SK-N-SH treated with all-trans-retinoic acid at 6 μM for 48 hours (cell line): ENCODE measurements at regions not wholly inside any gene's neighbourhood (a gene's known extent, or its start where the extent isn't known, plus 50 kb on each side); places are given as distances from the start of the nearest gene placed in this dataset.

Experiments used
- ATAC-seq: fragments of 200-7000 bp; cut with Tn5 transposase; 3 replicates; pipeline ENCODE4 v1.9.1; 2020; ENCODE audit warnings: mild to moderate bottlenecking, moderate library complexity
- ARNTL ChIP-seq: fragments of 450-650 bp; formaldehyde crosslinking; IDR thresholded peaks from 2 replicates; pipeline ENCODE4 v1.5.0; 2020; ENCODE audit warnings: low read depth, mild to moderate bottlenecking, moderate library complexity, borderline replicate concordance
- BACH2 ChIP-seq: fragments of 250-450 bp; sonication (Bioruptor Pico); IDR thresholded peaks from 2 replicates; pipeline ENCODE4 v1.9.0; 2021; ENCODE audit warnings: mild to moderate bottlenecking, borderline replicate concordance
- CSDC2 ChIP-seq: fragments of 250-450 bp; sonication (Bioruptor Pico); IDR thresholded peaks from 2 replicates; pipeline ENCODE4 v1.5.0; 2020; ENCODE audit warnings: mild to moderate bottlenecking, moderate library complexity
- ESRRG ChIP-seq: fragments of 250-450 bp; sonication (Bioruptor Pico); IDR thresholded peaks from 2 replicates; pipeline ENCODE4 v1.6.1; 2021; ENCODE audit warnings: mild to moderate bottlenecking
- GLIS3 ChIP-seq: fragments of 250-450 bp; sonication (Bioruptor Pico); IDR thresholded peaks from 2 replicates; pipeline ENCODE4 v1.5.0; 2020; ENCODE audit warnings: mild to moderate bottlenecking, moderate library complexity
- ISL1 ChIP-seq: fragments of 250-450 bp; sonication (Bioruptor Pico); IDR thresholded peaks from 2 replicates; pipeline ENCODE4 v2.1.2; 2022; ENCODE audit warnings: mild to moderate bottlenecking, moderate library complexity
- OSR1 ChIP-seq: fragments of 250-450 bp; sonication (Bioruptor Pico); IDR thresholded peaks from 2 replicates; pipeline ENCODE4 v1.8.0; 2022; ENCODE audit warnings: moderate library complexity, mild to moderate bottlenecking, inconsistent platforms
- RARB ChIP-seq: fragments of 250-450 bp; sonication (Bioruptor Pico); IDR thresholded peaks from 2 replicates; pipeline ENCODE4 v1.8.0; 2021; ENCODE audit warnings: mild to moderate bottlenecking, moderate library complexity
- SNAI2 ChIP-seq: fragments of 250-450 bp; sonication (Bioruptor Pico); IDR thresholded peaks from 2 replicates; pipeline ENCODE4 v1.5.0; 2020; ENCODE audit warnings: mild to moderate bottlenecking, moderate library complexity
- TCF4 ChIP-seq: fragments of 250-450 bp; sonication (Bioruptor Pico); IDR thresholded peaks from 2 replicates; pipeline ENCODE4 v1.8.0; 2021; ENCODE audit warnings: mild to moderate bottlenecking, moderate library complexity, borderline replicate concordance
- TOX ChIP-seq: fragments of 250-450 bp; sonication (Bioruptor Pico); IDR thresholded peaks from 2 replicates; pipeline ENCODE4 v1.8.0; 2021; ENCODE audit warnings: mild to moderate bottlenecking, moderate library complexity, borderline replicate concordance
- ZC3H10 ChIP-seq: fragments of 250-450 bp; sonication (Bioruptor Pico); IDR thresholded peaks from 2 replicates; pipeline ENCODE4 v1.5.1; 2021; ENCODE audit warnings: mild to moderate bottlenecking, moderate library complexity
- ZFP3 ChIP-seq: fragments of 250-450 bp; sonication (Bioruptor Pico); IDR thresholded peaks from 2 replicates; pipeline ENCODE4 v1.5.0; 2020; ENCODE audit warnings: mild to moderate bottlenecking, moderate library complexity
- ZFP30 ChIP-seq: fragments of 450-650 bp; formaldehyde crosslinking; IDR thresholded peaks from 2 replicates; pipeline ENCODE4 v1.5.0; 2022; ENCODE audit warnings: mild to moderate bottlenecking, moderate library complexity
- ZNF565 ChIP-seq: fragments of 450-650 bp; formaldehyde crosslinking; conservative IDR thresholded peaks from 2 replicates; pipeline ENCODE4 v1.5.0; 2020; ENCODE audit warnings: low read depth, mild to moderate bottlenecking, moderate library complexity
- ZNF70 ChIP-seq: fragments of 450-650 bp; formaldehyde crosslinking; IDR thresholded peaks from 2 replicates; pipeline ENCODE4 v1.5.0; 2020; ENCODE audit warnings: mild to moderate bottlenecking, moderate library complexity
- ZNF8 ChIP-seq: fragments of 450-650 bp; formaldehyde crosslinking; IDR thresholded peaks from 2 replicates; pipeline ENCODE4 v1.5.0; 2020; ENCODE audit warnings: mild to moderate bottlenecking, moderate library complexity
- TF ChIP-seq, protein P1 (sequence below): fragments of 250-450 bp; sonication (Bioruptor Pico); IDR thresholded peaks from 2 replicates; pipeline ENCODE4 v1.5.1; 2020; ENCODE audit warnings: low read depth, mild to moderate bottlenecking, moderate library complexity
- TF ChIP-seq, protein P2 (sequence below): fragments of 250-450 bp; sonication (Bioruptor Pico); IDR thresholded peaks from 2 replicates; pipeline ENCODE4 v1.8.0; 2021; ENCODE audit warnings: low read depth, mild to moderate bottlenecking, moderate library complexity, borderline replicate concordance
- TF ChIP-seq, protein P3 (sequence below): fragments of 250-450 bp; sonication (Bioruptor Pico); IDR thresholded peaks from 2 replicates; pipeline ENCODE4 v1.8.0; 2020; ENCODE audit warnings: mild to moderate bottlenecking, moderate library complexity, borderline replicate concordance
- TF ChIP-seq, protein P4 (sequence below): fragments of 250-450 bp; sonication (Bioruptor Pico); IDR thresholded peaks from 2 replicates; pipeline ENCODE4 v1.5.0; 2020; ENCODE audit warnings: mild to moderate bottlenecking, moderate library complexity

DNA sequence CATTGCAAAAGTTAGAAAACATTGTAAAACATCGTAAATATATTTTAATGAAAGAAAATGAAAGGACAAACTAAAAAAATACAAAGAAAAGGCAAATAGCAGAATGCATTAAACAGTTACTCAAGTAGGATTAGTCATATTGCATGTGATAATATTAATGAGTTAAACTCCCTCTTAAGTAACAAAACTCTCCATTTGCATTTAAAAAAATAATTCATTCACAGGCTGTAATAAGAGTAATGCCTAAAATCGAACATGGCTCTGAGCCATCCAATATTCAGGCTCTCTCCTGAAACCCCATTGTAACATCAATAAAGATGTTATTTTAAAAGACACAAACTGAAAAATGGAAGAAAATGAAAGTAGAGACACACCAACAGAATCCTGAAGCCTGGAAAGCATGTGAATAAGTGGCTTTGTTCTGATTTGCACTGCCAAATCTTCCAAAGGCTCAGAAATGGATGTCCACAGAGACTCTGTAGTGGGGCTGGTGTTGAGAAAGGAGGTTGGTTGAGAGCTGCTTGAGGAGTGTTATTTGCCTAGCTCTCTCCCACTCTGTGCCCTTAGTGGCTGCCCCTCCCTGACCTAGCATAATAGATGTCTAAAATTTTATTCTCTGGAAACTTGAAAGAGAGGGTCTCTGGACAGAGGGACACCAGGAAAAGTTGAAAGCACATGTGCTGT, 268.3 kb upstream of the MEOX2 start:
- ATAC-seq: no peak
- TF ChIP-seq RARB (CRISPR knock-in tag): no peak
- TF ChIP-seq BACH2 (CRISPR knock-in tag): no peak
- no peak for TF ChIP-seq CSDC2 (CRISPR knock-in tag)
- no peak for TF ChIP-seq GLIS3
- no peak for TF ChIP-seq ZC3H10 (CRISPR knock-in tag)
- no peak for TF ChIP-seq ARNTL (CRISPR knock-in tag)
- TF ChIP-seq, protein P1, sequence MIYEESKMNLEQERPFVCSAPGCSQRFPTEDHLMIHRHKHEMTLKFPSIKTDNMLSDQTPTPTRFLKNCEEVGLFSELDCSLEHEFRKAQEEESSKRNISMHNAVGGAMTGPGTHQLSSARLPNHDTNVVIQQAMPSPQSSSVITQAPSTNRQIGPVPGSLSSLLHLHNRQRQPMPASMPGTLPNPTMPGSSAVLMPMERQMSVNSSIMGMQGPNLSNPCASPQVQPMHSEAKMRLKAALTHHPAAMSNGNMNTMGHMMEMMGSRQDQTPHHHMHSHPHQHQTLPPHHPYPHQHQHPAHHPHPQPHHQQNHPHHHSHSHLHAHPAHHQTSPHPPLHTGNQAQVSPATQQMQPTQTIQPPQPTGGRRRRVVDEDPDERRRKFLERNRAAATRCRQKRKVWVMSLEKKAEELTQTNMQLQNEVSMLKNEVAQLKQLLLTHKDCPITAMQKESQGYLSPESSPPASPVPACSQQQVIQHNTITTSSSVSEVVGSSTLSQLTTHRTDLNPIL (CRISPR knock-in tag): no peak
- no peak for TF ChIP-seq ZNF565 (CRISPR knock-in tag)
- TF ChIP-seq ZFP30 (CRISPR knock-in tag): no peak
- no peak for TF ChIP-seq TOX (CRISPR knock-in tag)
- TF ChIP-seq, protein P2, sequence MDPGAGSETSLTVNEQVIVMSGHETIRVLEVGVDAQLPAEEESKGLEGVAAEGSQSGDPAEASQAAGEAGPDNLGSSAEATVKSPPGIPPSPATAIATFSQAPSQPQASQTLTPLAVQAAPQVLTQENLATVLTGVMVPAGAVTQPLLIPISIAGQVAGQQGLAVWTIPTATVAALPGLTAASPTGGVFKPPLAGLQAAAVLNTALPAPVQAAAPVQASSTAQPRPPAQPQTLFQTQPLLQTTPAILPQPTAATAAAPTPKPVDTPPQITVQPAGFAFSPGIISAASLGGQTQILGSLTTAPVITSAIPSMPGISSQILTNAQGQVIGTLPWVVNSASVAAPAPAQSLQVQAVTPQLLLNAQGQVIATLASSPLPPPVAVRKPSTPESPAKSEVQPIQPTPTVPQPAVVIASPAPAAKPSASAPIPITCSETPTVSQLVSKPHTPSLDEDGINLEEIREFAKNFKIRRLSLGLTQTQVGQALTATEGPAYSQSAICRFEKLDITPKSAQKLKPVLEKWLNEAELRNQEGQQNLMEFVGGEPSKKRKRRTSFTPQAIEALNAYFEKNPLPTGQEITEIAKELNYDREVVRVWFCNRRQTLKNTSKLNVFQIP (CRISPR knock-in tag): no peak
- TF ChIP-seq TCF4 (CRISPR knock-in tag): no peak
- TF ChIP-seq SNAI2 (CRISPR knock-in tag): no peak
- no peak for TF ChIP-seq ZNF70 (CRISPR knock-in tag)
- TF ChIP-seq, protein P3, sequence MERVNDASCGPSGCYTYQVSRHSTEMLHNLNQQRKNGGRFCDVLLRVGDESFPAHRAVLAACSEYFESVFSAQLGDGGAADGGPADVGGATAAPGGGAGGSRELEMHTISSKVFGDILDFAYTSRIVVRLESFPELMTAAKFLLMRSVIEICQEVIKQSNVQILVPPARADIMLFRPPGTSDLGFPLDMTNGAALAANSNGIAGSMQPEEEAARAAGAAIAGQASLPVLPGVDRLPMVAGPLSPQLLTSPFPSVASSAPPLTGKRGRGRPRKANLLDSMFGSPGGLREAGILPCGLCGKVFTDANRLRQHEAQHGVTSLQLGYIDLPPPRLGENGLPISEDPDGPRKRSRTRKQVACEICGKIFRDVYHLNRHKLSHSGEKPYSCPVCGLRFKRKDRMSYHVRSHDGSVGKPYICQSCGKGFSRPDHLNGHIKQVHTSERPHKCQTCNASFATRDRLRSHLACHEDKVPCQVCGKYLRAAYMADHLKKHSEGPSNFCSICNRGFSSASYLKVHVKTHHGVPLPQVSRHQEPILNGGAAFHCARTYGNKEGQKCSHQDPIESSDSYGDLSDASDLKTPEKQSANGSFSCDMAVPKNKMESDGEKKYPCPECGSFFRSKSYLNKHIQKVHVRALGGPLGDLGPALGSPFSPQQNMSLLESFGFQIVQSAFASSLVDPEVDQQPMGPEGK: no peak
- no peak for TF ChIP-seq ISL1 (CRISPR knock-in tag)
- TF ChIP-seq, protein P4, sequence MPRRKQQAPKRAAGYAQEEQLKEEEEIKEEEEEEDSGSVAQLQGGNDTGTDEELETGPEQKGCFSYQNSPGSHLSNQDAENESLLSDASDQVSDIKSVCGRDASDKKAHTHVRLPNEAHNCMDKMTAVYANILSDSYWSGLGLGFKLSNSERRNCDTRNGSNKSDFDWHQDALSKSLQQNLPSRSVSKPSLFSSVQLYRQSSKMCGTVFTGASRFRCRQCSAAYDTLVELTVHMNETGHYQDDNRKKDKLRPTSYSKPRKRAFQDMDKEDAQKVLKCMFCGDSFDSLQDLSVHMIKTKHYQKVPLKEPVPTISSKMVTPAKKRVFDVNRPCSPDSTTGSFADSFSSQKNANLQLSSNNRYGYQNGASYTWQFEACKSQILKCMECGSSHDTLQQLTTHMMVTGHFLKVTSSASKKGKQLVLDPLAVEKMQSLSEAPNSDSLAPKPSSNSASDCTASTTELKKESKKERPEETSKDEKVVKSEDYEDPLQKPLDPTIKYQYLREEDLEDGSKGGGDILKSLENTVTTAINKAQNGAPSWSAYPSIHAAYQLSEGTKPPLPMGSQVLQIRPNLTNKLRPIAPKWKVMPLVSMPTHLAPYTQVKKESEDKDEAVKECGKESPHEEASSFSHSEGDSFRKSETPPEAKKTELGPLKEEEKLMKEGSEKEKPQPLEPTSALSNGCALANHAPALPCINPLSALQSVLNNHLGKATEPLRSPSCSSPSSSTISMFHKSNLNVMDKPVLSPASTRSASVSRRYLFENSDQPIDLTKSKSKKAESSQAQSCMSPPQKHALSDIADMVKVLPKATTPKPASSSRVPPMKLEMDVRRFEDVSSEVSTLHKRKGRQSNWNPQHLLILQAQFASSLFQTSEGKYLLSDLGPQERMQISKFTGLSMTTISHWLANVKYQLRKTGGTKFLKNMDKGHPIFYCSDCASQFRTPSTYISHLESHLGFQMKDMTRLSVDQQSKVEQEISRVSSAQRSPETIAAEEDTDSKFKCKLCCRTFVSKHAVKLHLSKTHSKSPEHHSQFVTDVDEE (CRISPR knock-in tag): no peak
- TF ChIP-seq ZFP3 (CRISPR knock-in tag): no peak
- no peak for TF ChIP-seq OSR1 (CRISPR knock-in tag)

DNA sequence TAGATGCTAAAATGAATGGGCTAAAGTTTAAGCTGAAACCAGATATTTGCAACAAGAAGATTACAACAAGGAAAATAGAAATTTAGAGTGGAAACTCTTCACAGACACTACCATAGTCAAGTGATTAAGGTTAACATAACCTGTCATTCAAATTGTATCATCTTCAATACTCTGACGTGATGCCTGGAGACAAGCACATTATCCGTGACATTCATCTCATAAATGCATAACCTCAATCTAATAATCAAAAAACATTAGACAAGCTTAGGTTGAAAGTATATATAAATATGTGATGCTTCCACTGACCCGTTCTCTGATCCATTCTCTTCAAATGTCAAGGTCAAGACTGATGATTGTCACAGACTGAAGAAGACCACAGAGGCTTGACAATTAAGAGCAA, 263.8 kb upstream of the MEOX2 start:
- ATAC-seq: no peak
- TF ChIP-seq ARNTL (CRISPR knock-in tag) (no peak), ZNF565 (CRISPR knock-in tag) (no peak), TOX (CRISPR knock-in tag) (no peak)
- TF ChIP-seq, protein P3: no peak

DNA sequence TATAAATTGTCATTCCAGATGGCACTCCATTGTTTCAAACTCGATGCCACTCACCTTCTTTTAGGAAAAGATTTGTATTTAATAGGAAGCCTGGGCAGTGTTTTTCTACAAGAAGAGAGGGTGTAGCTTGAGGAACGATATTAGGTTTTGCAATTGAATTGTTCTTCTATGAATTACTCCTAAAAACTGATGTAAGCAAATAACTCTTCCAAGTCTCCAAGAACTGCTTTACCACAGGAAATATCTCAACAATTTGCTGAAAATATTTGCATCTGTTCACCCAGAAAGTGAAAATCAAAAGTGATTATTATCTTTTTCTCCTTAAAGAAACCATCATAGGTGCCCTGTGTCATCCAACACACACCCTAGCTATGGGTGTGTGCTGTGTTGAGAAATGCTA, 261.3 kb upstream of the MEOX2 start:
- ATAC-seq: no peak
- TF ChIP-seq CSDC2 (CRISPR knock-in tag): no peak
- no peak for TF ChIP-seq ZNF8 (CRISPR knock-in tag)
- TF ChIP-seq ESRRG (CRISPR knock-in tag): no peak
- no peak for TF ChIP-seq GLIS3
- TF ChIP-seq ARNTL (CRISPR knock-in tag): no peak
- TF ChIP-seq BACH2 (CRISPR knock-in tag): no peak
- no peak for TF ChIP-seq OSR1 (CRISPR knock-in tag)
- no peak for TF ChIP-seq ZNF70 (CRISPR knock-in tag)
- TF ChIP-seq ZC3H10 (CRISPR knock-in tag): no peak
- no peak for TF ChIP-seq ZFP30 (CRISPR knock-in tag)
- TF ChIP-seq, protein P2 (CRISPR knock-in tag): no peak
